ENCODE measurements at regions not wholly inside any gene's neighbourhood (a gene's known extent, or its start where the extent isn't known, plus 50 kb on each side); places are given as distances from the start of the nearest gene placed in this dataset.
"Not testable (repeated sequence)": the region's sequence is repeated elsewhere in the genome, so short reads cannot be mapped to it uniquely, and the experiment has no call there.

GRCh38 chr4:27075603-27076002 lies 215.0 kb downstream of the STIM2 start:
- DNase-seq = not testable (repeated sequence)

GRCh38 chr4:27078934-27079455 lies 218.4 kb downstream of the STIM2 start:
- DNase-seq = no peak

- no peak for DNase-seq
Observed at GRCh38 chr4:27081675-27082586, 221.3 kb downstream of the STIM2 start.

- DNase-seq = no peak
Observed at GRCh38 chr4:27082776-27083175, 222.1 kb downstream of the STIM2 start.

DNA sequence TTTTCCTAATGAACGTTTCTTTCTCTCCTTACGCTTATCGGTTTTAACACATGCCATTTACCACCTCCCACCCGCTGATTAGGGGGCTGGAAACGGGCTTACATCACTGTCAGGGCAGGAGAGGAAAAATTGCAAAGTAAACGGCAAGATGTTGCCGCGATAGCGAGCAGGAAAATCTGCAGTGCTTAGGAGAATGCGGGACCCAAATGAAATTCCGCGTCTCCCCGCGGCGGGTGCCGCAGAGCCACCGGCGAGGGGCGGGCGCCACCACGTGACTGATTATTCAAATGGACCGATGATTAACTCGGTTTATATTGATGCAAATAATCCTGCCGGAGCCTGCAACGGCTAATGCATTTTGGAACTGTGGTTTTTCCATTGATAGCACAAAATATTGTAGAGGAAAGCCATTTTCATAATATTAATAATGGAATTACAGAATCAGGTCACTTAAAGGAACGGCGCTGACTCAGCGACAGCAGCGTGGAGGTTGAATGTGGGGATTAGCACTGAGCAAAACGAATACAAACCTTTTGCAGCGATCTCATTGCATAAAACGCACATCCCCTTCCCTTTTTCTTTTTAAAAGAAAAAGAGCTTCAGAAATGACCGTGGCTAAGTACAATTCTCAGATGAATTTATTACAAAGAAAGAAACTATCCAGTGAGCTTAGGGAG lies 224.2 kb downstream of the STIM2 start:
- no peak for DNase-seq

DNA sequence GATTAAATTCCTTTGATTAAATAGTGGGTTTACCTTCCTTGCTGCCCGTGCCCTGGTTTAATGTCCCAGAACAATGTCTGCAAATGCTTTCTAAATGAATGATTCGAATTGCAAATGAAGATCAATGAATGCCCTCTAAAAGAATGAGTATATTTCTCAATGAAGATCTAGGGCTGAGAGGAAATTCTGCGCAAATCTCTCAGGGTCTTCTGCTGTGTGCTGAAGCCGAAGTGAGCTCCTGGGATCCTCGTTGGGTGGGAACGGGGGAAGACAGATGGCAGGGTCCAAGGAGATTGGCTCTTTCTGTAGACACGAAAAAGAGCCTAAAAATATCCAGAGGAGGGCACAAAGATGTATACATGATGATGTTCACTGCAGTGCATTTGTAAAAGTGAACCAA lies 224.8 kb downstream of the STIM2 start:
- no peak for DNase-seq

DNA sequence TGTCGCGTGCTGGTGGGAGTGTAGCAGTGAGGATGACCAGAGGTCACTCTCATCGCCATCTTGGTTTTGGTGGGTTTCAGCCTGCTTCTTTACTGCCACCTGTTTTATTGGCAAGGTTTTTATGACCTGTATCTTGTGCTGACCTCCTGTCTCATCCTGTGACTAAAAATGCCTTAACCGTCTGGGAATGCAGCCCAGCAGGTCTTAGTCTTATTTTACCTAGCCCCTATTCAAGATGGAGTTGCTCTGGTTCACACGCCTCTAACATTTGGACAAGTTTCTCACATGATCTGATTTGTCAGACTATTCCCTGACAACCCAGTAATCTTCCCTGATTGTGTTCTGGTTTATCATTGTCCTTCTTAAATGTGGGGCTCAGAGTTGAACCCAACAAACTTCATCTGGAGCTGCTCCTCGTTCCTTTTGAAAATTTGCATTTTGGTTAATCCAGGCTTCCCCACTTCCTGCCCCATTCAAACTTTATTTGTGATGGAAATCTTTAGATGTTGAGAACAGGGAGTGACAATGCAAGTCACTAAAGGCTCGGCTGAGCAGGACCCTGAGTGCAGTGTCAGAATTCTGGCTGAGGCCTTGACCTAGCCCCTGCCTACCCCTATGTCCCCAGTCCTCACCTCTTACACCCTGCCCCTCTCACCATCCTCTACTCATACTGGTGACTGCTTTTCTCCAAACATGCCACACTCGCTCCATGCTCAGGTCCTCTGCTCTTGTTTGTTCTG lies 226.8 kb downstream of the STIM2 start:
- no peak for DNase-seq

DNA sequence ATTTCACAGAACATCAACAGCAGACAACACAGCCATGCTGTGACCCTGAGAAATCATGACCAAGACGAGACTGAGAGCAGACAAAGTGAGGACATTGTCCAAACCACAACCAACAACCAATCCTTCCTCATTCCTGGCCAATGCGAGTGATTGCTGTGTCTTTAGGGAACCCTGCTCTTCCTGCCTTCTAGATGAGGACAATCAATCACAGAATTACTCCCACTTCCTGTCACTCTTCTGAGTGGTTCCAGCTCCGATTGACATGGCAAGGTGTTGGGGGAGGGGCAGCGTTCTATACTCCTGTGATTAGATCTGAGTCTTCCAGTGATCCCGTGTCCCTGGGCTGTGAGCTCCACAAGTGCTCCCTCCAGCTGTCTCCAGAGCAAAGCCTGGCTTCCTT lies 227.8 kb downstream of the STIM2 start:
- no peak for DNase-seq

DNA sequence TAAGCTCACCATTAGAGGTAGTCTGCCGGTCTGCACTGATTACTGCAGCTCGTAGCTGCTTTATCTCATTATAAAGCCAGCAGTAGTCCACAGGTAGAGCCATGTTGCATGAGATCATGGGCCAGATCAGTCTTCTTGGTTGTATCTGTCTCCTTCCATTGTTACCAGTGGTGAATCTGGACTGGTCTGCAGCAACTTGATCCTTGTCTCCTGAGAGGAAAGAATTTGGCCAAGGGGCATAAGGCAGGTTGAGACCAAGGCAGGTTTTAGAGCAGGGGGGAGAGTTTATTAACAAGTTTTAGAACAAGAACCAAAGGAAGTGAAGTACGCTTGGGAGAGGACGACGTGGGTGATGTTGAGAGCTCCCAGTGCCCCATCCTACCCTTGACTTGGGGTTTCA lies 228.5 kb downstream of the STIM2 start:
- no peak for DNase-seq

- no peak for DNase-seq
Observed at GRCh38 chr4:27090406-27090805, 229.8 kb downstream of the STIM2 start.

DNA sequence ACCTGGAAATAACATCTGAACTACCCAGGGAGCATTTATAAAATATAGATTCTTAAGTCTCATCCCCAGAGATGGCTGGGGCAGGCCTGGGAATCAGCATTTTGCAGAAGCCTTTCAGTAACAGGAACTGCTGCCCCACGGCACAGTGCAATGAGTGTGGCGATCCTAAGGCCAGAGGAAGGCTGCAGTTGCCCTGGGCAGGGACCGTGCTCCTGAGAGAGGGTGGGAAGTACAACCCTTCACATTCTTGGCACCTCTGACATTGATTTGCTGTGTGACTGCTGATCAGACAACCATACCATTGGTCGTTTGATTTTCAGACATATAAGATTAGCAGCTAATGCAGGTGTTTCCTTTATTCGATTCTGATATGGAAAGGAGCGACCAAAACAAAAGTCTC lies 233.6 kb downstream of the STIM2 start:
- DNase-seq = no peak

- no peak for DNase-seq
Observed at GRCh38 chr4:27094783-27095182, 234.1 kb downstream of the STIM2 start.

- DNase-seq = no peak
Observed at GRCh38 chr4:27096142-27096824, 235.6 kb downstream of the STIM2 start.

DNA sequence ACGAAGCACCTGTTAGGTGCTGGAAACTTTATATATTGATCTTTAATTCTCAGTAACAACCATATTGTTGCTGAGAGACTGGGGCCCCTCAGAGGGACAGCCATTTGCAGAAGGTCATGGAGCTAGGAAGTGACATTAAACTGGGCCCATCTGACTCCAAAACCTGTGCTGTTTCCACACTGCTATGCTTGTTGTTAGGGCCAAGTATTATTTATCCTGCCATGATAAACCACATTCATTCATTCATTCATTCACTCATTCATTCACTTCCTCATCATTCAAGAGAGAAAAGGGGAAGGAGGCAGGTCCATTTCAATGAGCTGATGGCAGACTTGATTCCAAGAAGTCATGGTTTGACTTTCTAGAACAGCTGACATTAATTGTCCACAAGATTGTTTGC lies 237.4 kb downstream of the STIM2 start:
- DNase-seq = no peak

DNA sequence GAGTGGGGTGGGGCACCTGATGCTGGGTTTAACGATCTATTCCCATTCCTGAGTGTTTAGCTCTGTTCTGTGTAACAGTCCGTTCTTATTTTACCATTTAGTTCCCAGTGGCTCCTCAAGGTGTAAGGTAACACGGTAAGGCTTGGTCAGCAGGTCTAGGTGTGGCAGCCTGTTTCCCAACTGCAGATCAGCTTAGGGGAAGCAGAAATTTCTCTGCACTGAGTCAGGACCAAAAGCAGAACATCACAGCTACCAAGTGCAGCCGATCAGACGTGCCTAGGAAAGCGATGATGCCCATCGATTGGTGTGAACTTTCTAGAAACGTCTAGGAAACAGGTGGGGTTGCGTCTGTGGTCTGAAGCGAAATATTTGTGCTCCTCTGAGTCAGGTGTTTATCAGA lies 240.1 kb downstream of the STIM2 start:
- DNase-seq = no peak

GRCh38 chr4:27101126-27101525 lies 240.5 kb downstream of the STIM2 start:
- DNase-seq = no peak

DNA sequence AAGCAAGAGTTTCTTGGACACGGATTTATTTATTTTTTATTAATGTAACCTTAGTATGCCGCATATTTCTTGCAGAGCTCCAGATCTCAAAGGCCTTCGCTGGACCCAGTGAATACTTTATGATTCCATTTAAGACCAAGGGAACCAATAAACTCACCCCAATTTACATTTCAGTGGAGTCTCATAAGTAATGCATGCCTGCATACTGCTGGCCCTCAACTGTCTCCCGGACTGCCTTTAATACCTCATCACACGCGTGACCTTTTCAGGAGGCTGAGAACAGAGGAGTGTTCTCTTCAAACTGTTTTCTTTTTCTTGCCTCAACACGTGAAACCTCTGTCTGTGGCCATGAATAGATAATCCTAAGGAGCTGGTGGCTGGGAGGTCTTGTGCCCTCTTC lies 240.9 kb downstream of the STIM2 start:
- no peak for DNase-seq

GRCh38 chr4:27111627-27112026 lies 251.0 kb downstream of the STIM2 start:
- DNase-seq = no peak

GRCh38 chr4:27112587-27112986 lies 251.9 kb downstream of the STIM2 start:
- no peak for DNase-seq

GRCh38 chr4:27115221-27115620 lies 254.6 kb downstream of the STIM2 start:
- DNase-seq = no peak

- DNase-seq = no peak
Observed at GRCh38 chr4:27117453-27117852, 256.8 kb downstream of the STIM2 start.

DNA sequence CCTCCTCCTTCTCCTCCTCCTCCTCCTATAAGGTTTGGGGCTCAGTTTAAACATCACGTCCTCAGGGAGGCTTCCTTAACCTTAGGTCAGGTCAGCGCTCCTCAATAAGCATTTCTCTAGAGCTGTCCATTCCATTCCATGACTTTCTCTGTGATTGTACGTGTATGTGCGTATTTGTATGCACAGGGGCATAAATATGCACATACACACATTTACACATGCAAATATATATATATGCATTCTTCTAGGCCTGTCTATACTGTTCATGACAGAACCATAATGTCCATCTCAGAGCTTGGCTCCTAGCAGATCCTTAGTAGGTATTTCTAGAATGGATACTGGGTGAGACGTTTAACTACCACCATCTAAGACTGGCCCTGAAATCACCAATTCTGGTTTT lies 258.6 kb downstream of the STIM2 start:
- no peak for DNase-seq

DNA sequence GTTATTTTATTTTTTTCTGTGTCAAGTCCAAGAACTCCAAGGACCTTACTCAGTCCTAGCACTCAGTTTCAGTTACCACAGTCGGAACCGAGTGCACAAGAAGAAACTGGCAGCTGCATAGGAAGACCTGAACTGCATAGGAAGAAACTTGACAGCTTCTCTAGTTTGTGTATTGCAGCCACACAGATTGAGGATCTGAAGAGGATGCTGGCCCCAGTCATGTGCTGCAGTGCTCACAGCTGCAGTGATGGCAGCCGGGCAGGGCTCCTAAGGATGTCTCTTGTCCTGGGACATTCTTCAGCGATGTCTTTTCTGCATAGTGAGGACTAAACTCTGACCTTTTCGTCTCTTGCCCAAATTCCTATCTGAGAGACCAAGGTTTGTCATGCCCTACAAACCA lies 261.2 kb downstream of the STIM2 start:
- DNase-seq = no peak
